NCI-H774 (cell line): ENCODE measurements at regions not wholly inside any gene's neighbourhood (a gene's known extent, or its start where the extent isn't known, plus 50 kb on each side); places are given as distances from the start of the nearest gene placed in this dataset.
"Not testable (repeated sequence)": the region's sequence is repeated elsewhere in the genome, so short reads cannot be mapped to it uniquely, and the experiment has no call there.

Source experiments
- DNase-seq: peaks from one replicate; lab custom pipeline; 2025; lab: John Stamatoyannopoulos, UW

- DNase-seq = no peak
Observed at GRCh38 chr2:8378016-8378810, 303.6 kb upstream of the ID2 start.

- DNase-seq = no peak
Observed at GRCh38 chr2:8379128-8379527, 302.7 kb upstream of the ID2 start.

- DNase-seq = no peak
Observed at GRCh38 chr2:8379549-8379948, 302.3 kb upstream of the ID2 start.

GRCh38 chr2:8380026-8380425 lies 301.8 kb upstream of the ID2 start:
- no peak for DNase-seq

- no peak for DNase-seq
Observed at GRCh38 chr2:8380566-8380965, 301.3 kb upstream of the ID2 start.

GRCh38 chr2:8382485-8382884 lies 299.4 kb upstream of the ID2 start:
- DNase-seq = no peak

- not testable (repeated sequence) for DNase-seq
Observed at GRCh38 chr2:8386748-8387147, 295.1 kb upstream of the ID2 start.

- DNase-seq = no peak
Observed at GRCh38 chr2:8388781-8389180, 293.1 kb upstream of the ID2 start.

GRCh38 chr2:8389431-8390108 lies 292.3 kb upstream of the ID2 start:
- no peak for DNase-seq

- DNase-seq = no peak
Observed at GRCh38 chr2:8391126-8391525, 290.7 kb upstream of the ID2 start.

- DNase-seq = no peak
Observed at GRCh38 chr2:8391584-8391983, 290.3 kb upstream of the ID2 start.

- DNase-seq = no peak
Observed at GRCh38 chr2:8392098-8392866, 289.6 kb upstream of the ID2 start.

- no peak for DNase-seq
Observed at GRCh38 chr2:8393506-8393905, 288.4 kb upstream of the ID2 start.

- DNase-seq = no peak
Observed at GRCh38 chr2:8394131-8394530, 287.7 kb upstream of the ID2 start.

- DNase-seq = no peak
Observed at GRCh38 chr2:8394569-8395359, 287.1 kb upstream of the ID2 start.

- no peak for DNase-seq
Observed at GRCh38 chr2:8395718-8396117, 286.1 kb upstream of the ID2 start.

- DNase-seq = no peak
Observed at GRCh38 chr2:8398040-8398668, 283.7 kb upstream of the ID2 start.

- no peak for DNase-seq
Observed at GRCh38 chr2:8399731-8400130, 282.1 kb upstream of the ID2 start.

GRCh38 chr2:8400196-8400595 lies 281.7 kb upstream of the ID2 start:
- DNase-seq = no peak

- DNase-seq = no peak
Observed at GRCh38 chr2:8402222-8402621, 279.6 kb upstream of the ID2 start.

GRCh38 chr2:8403876-8404275 lies 278.0 kb upstream of the ID2 start:
- DNase-seq = no peak

- no peak for DNase-seq
Observed at GRCh38 chr2:8405334-8405733, 276.5 kb upstream of the ID2 start.
